Activated B cell treated with CpG ODN at 0.5 μM for 24 hours (primary cell): ENCODE measurements at regions not wholly inside any gene's neighbourhood (a gene's known extent, or its start where the extent isn't known, plus 50 kb on each side); places are given as distances from the start of the nearest gene placed in this dataset.

Source experiments
- ATAC-seq: fragments of 200-7000 bp; cut with Tn5 transposase; one replicate; pipeline ENCODE4 v1.10.0; 2021; ENCODE audit warnings: low read depth, mild to moderate bottlenecking, moderate library complexity
- CTCF ChIA-PET: fragments of 350-600 bp; sonication (Branson Sonifier 250); formaldehyde crosslinking; loops from one replicate; lab custom pipeline; 2021; ENCODE audit warnings: antibody characterized with exemption; lab: Charles Lee
- POLR2A ChIA-PET: fragments of 350-600 bp; sonication (Branson Sonifier 250); formaldehyde crosslinking; loops from one replicate; lab custom pipeline; 2021; ENCODE audit warnings: antibody characterized with exemption; lab: Charles Lee
- DNase-seq: peaks from one replicate; pipeline ENCODE4 v3.0.0; 2022
- H3K27ac Mint-ChIP-seq: one replicate; pipeline ENCODE4 v1.8.0; 2020; ENCODE audit warnings: mixed read lengths
- H3K27me3 Mint-ChIP-seq: one replicate; pipeline ENCODE4 v1.8.0; 2021; ENCODE audit warnings: mixed read lengths
- H3K36me3 Mint-ChIP-seq: one replicate; pipeline ENCODE4 v1.8.0; 2021; ENCODE audit warnings: low read depth, mixed read lengths
- H3K4me1 Mint-ChIP-seq: one replicate; pipeline ENCODE4 v1.8.0; 2021; ENCODE audit warnings: mixed read lengths
- H3K4me3 Mint-ChIP-seq: one replicate; pipeline ENCODE4 v1.8.0; 2020; ENCODE audit warnings: mild to moderate bottlenecking, mixed read lengths
- H3K9me3 Mint-ChIP-seq: one replicate; pipeline ENCODE4 v1.8.0; 2020; ENCODE audit warnings: mixed read lengths
- intact Hi-C: fragments of 100-400 bp; cut with micrococcal nuclease; formaldehyde crosslinking; loops from one replicate; pipeline ENCODE4 v1.15.1; 2024
- TF ChIP-seq, protein P1 (sequence below): fragments of 200-600 bp; IDR thresholded peaks from one replicate; pipeline ENCODE4 v1.8.0; 2022; ENCODE audit warnings: antibody characterized with exemption, mild to moderate bottlenecking

GRCh38 chr22:49599691-49600455, 227.8 kb downstream of the BRD1 start:
- Mint-ChIP-seq H3K36me3 (peaks cover 21% of the 10 kb centered on the region), H3K4me1 (no peaks in the 10 kb centered on the region), H3K27ac (no peak overlapping the region), H3K27me3 (no peaks in the 10 kb centered on the region), H3K4me3 (no peak overlapping the region), H3K9me3 (peaks cover 12% of the 10 kb centered on the region)
- ChIA-PET CTCF (no interaction called here), POLR2A (no interaction called here)
- intact Hi-C loops, result no loop called here
- ATAC-seq (no peak), DNase-seq (peak; percentile 10)
- TF ChIP-seq, protein P1, sequence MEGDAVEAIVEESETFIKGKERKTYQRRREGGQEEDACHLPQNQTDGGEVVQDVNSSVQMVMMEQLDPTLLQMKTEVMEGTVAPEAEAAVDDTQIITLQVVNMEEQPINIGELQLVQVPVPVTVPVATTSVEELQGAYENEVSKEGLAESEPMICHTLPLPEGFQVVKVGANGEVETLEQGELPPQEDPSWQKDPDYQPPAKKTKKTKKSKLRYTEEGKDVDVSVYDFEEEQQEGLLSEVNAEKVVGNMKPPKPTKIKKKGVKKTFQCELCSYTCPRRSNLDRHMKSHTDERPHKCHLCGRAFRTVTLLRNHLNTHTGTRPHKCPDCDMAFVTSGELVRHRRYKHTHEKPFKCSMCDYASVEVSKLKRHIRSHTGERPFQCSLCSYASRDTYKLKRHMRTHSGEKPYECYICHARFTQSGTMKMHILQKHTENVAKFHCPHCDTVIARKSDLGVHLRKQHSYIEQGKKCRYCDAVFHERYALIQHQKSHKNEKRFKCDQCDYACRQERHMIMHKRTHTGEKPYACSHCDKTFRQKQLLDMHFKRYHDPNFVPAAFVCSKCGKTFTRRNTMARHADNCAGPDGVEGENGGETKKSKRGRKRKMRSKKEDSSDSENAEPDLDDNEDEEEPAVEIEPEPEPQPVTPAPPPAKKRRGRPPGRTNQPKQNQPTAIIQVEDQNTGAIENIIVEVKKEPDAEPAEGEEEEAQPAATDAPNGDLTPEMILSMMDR, result no peak

DNA sequence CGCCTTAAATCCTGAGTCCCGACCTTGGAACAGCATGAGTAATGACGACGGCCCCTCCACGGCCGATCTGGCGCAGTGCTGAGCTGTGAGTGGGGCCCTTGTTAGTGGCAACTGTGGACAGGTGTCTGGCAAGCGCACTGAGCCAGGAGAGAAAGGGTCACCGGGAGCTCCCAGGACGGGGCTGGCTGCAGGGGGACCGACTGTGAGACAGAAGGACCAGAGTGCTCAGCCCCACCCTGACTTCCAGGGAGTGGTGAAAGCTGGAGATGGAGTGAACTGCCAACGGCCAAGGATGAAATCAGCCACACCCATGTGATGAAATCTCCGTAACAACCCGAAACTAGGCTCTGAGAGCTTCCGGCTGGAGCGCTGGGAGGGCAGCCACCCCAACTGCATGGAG, 228.6 kb downstream of the BRD1 start:
- H3K27ac Mint-ChIP-seq, result no peak overlapping the region
- CTCF ChIA-PET, result no interaction called here
- POLR2A ChIA-PET, result no interaction called here
- TF ChIP-seq, protein P1, result no peak
- ATAC-seq, result no peak
- no peaks in the 10 kb centered on the region for H3K27me3 Mint-ChIP-seq
- intact Hi-C loops, result no loop called here
- no peaks in the 10 kb centered on the region for H3K4me1 Mint-ChIP-seq
- H3K36me3 Mint-ChIP-seq, result peaks cover 13% of the 10 kb centered on the region
- H3K9me3 Mint-ChIP-seq, result peaks cover 6% of the 10 kb centered on the region
- DNase-seq, result peak; percentile 4
- H3K4me3 Mint-ChIP-seq, result no peak overlapping the region

DNA sequence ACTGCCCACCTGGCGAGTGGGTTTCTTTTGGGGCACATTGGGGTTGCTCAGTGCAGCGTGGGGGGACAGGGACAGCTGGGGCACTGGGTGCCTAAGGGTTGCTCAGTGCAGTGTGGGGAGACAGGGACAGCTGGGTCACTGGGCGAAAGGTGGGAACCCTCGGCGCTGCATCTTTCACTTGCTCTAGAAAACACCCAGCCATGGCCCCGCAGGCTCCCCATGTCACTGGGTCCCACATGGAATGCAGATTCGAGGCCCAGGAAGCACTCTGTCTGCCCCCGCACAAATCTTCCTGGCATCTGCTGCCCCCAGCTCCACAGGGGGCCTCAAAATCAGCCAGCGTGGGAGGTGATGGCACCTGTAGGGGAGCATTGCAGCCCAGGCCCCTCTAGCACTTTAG, 229.3 kb downstream of the BRD1 start:
- no peaks in the 10 kb centered on the region for H3K4me1 Mint-ChIP-seq
- no peak overlapping the region for H3K27ac Mint-ChIP-seq
- TF ChIP-seq, protein P1, result no peak
- peaks cover 8% of the 10 kb centered on the region for H3K36me3 Mint-ChIP-seq
- POLR2A ChIA-PET, result no interaction called here
- no peak overlapping the region for H3K4me3 Mint-ChIP-seq
- CTCF ChIA-PET, result no interaction called here
- DNase-seq (peak; percentile 1), ATAC-seq (no peak)
- H3K27me3 Mint-ChIP-seq, result no peaks in the 10 kb centered on the region
- H3K9me3 Mint-ChIP-seq, result peaks cover under 1% of the 10 kb centered on the region
- intact Hi-C loops, result no loop called here

DNA sequence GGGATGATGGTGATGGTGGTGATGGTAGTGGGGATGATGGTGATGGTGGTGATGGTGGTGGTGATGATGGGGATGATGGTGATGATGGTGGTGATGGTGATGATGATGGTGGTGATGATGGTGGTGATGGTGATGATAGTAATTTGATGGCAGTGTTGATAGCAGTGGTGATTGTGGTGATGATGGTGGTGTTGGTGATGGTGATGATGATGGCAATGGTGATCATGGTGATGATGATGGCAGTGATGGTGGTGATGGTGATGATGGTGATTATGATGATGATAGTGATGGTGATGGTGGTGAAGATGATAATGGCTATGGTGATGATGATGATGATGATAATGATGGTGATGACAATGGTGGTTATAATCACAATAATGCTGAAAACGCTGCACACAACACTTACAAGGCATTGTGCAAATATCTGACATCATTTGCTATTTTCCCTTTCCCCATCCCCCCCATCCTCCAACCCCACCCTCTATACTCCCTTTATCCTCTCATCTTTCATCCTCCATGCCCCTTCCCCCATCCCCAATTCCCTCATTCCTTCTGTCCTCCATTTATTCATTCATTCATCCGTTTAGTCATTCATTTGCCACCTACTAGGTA, 230.1 kb downstream of the BRD1 start:
- intact Hi-C loops, result no loop called here
- no peaks in the 10 kb centered on the region for H3K27me3 Mint-ChIP-seq
- peaks cover 2% of the 10 kb centered on the region for H3K36me3 Mint-ChIP-seq

DNA sequence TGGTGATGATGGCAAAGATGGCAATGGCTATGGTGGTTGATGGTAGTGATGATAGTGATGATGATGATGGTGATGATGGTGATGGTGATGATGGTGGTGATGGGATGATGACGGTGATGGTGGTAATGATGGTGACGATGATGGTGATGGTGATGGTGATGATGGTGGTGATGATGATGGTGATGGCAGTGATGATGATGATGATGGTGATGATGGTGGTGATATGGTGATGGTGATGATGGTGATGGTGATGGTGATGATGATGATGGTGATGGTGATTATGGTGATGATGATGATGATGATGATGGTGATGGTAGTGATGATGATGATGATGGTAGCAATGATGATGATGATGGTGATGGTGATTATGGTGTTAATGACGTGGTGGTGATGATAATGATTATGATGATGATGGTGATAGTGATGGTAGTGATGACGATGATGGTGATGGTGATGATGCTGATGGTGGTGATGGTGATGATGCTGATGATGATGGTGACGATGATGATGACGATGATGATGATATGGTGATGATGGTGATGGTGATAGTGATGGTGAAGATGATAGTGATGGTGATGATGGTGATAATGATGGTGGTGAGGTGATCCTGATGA, 232.1 kb downstream of the BRD1 start:
- TF ChIP-seq, protein P1, result no peak
- H3K27ac Mint-ChIP-seq, result no peak overlapping the region
- no peaks in the 10 kb centered on the region for H3K4me1 Mint-ChIP-seq
- intact Hi-C loops, result no loop called here
- POLR2A ChIA-PET, result no interaction called here
- H3K9me3 Mint-ChIP-seq, result no peaks in the 10 kb centered on the region
- CTCF ChIA-PET, result no interaction called here
- DNase-seq, result no peak
- peaks cover 2% of the 10 kb centered on the region for H3K36me3 Mint-ChIP-seq
- H3K27me3 Mint-ChIP-seq, result no peaks in the 10 kb centered on the region
- no peak overlapping the region for H3K4me3 Mint-ChIP-seq
- no peak for ATAC-seq

More for the DNA sequence above, 230.1 kb downstream of the BRD1 start:
- H3K27ac Mint-ChIP-seq, result no peak overlapping the region
- H3K4me3 Mint-ChIP-seq, result no peak overlapping the region
- DNase-seq (no peak), ATAC-seq (no peak)
- no peaks in the 10 kb centered on the region for H3K4me1 Mint-ChIP-seq
- H3K9me3 Mint-ChIP-seq, result no peaks in the 10 kb centered on the region
- ChIA-PET POLR2A (no interaction called here), CTCF (no interaction called here)
- TF ChIP-seq, protein P1, result no peak
